CD14-positive monocyte (primary cell): ENCODE measurements at regions not wholly inside any gene's neighbourhood (a gene's known extent, or its start where the extent isn't known, plus 50 kb on each side); places are given as distances from the start of the nearest gene placed in this dataset.

Source experiments
- DNase-seq, 3 donors: peaks; one replicate each; pipeline ENCODE4 v3.0.0-alpha.2; 2011 to 2022
- H2AFZ ChIP-seq: 2 replicates; pipeline ENCODE4 v1.6.0; 2012; ENCODE audit warnings: mild to moderate bottlenecking, low read depth, low read length, inconsistent platforms; ENCODE audit not compliant: insufficient read depth, poor library complexity, severe bottlenecking
- H3K27ac ChIP-seq, 2 donors: 1 replicate in 1 of 2; 2 replicates in 1 of 2; pipeline ENCODE4 v1.5.1; 2012 to 2013; ENCODE audit warnings: low read length in 2 of 2, control low read depth in 1 of 2, inconsistent platforms in 1 of 2, low read depth in 1 of 2, mild to moderate bottlenecking in 1 of 2
- H3K27me3 ChIP-seq, 2 donors: one replicate each; pipeline versions ENCODE4 v1.6.0 to v1.6.1; 2011 to 2013; ENCODE audit warnings: low read length in 2 of 2; ENCODE audit not compliant: control insufficient read depth in 2 of 2, insufficient read depth in 2 of 2
- H3K36me3 ChIP-seq, 2 donors: replicated peaks in 1 of 2; 1 replicate in 1 of 2; 2 replicates in 1 of 2; pipeline versions ENCODE4 v1.5.1 to v1.6.1; 2012 to 2013; ENCODE audit warnings: low read length in 2 of 2, control low read depth in 1 of 2, inconsistent platforms in 1 of 2, mild to moderate bottlenecking in 1 of 2; ENCODE audit not compliant: insufficient read depth in 2 of 2, control insufficient read depth in 1 of 2
- H3K4me1 ChIP-seq, 2 donors: 1 replicate in 1 of 2; 2 replicates in 1 of 2; pipeline versions ENCODE4 v1.5.1 to v1.6.1; 2012 to 2013; ENCODE audit warnings: low read length in 2 of 2, control low read depth in 1 of 2, inconsistent platforms in 1 of 2, mild to moderate bottlenecking in 1 of 2, moderate library complexity in 1 of 2; ENCODE audit not compliant: insufficient read depth in 2 of 2, control insufficient read depth in 1 of 2
- H3K4me2 ChIP-seq: replicated peaks from 2 replicates; pipeline ENCODE3; 2012; ENCODE audit warnings: low read length, moderate library complexity, mild to moderate bottlenecking; ENCODE audit not compliant: poor library complexity, severe bottlenecking; ENCODE audit errors: extremely low read depth
- H3K4me3 ChIP-seq, 3 experiments: fragments of 200-600 bp in 1 of 3; sonication (generic) in 1 of 3; replicated peaks in 1 of 3; 1 replicate in 2 of 3; 2 replicates in 1 of 3; pipeline ENCODE4 v1.5.1; 2011 to 2013; ENCODE audit warnings: low read length in 3 of 3, mild to moderate bottlenecking in 3 of 3, control low read depth in 2 of 3, low read depth in 2 of 3, inconsistent platforms in 1 of 3, moderate library complexity in 1 of 3
- H3K79me2 ChIP-seq: 2 replicates; pipeline ENCODE4 v1.6.0; 2012; ENCODE audit warnings: mild to moderate bottlenecking, control low read depth, inconsistent platforms, low read length, moderate library complexity; ENCODE audit not compliant: insufficient read depth
- H3K9ac ChIP-seq: 2 replicates; pipeline ENCODE4 v1.6.0; 2017; ENCODE audit warnings: low read length, mild to moderate bottlenecking; ENCODE audit not compliant: insufficient read depth, poor library complexity, severe bottlenecking
- H3K9me3 ChIP-seq, 2 donors: replicated peaks in 1 of 2; 1 replicate in 1 of 2; 2 replicates in 1 of 2; pipeline versions ENCODE4 v1.5.1 to v1.6.1; 2012 to 2013; ENCODE audit warnings: low read length in 2 of 2, control low read depth in 1 of 2; ENCODE audit not compliant: control insufficient read depth in 1 of 2, insufficient read depth in 1 of 2
- H4K20me1 ChIP-seq: 2 replicates; pipeline ENCODE4 v1.6.0; 2012; ENCODE audit warnings: mild to moderate bottlenecking, low read length, control low read depth, moderate library complexity; ENCODE audit not compliant: insufficient read depth
- H3K27ac Mint-ChIP-seq, 7 donors: one replicate each; pipeline ENCODE4 v1.8.0; 2020; ENCODE audit warnings: mild to moderate bottlenecking in 7 of 7, mixed read lengths in 7 of 7, moderate library complexity in 6 of 7, inconsistent platforms in 2 of 7
- H3K27me3 Mint-ChIP-seq, 3 donors: one replicate each; pipeline ENCODE4 v1.8.0; 2021 to 2022; ENCODE audit warnings: low read depth in 3 of 3, mild to moderate bottlenecking in 3 of 3, mixed read lengths in 3 of 3, moderate library complexity in 3 of 3, inconsistent platforms in 1 of 3
- H3K36me3 Mint-ChIP-seq, 2 donors: one replicate each; pipeline ENCODE4 v1.8.0; 2020; ENCODE audit warnings: mixed read lengths in 2 of 2, inconsistent platforms in 1 of 2, mild to moderate bottlenecking in 1 of 2
- H3K4me1 Mint-ChIP-seq: one replicate; pipeline ENCODE4 v1.8.0; 2020; ENCODE audit warnings: mild to moderate bottlenecking, mixed read lengths
- H3K4me3 Mint-ChIP-seq, 2 donors: one replicate each; pipeline ENCODE4 v1.8.0; 2020; ENCODE audit warnings: mild to moderate bottlenecking in 2 of 2, mixed read lengths in 2 of 2, moderate library complexity in 1 of 2
- H3K9me3 Mint-ChIP-seq, 7 donors: one replicate each; pipeline ENCODE4 v1.8.0; 2020 to 2022; ENCODE audit warnings: mixed read lengths in 7 of 7, mild to moderate bottlenecking in 6 of 7, moderate library complexity in 6 of 7, inconsistent platforms in 2 of 7
- WGBS: methylation state at CpG from one replicate; pipeline ENCODE4 v1.1.5; 2013; ENCODE audit warnings: missing lambda C conversion rate; ENCODE audit not compliant: insufficient coverage; 5-methylcytosine and 5-hydroxymethylcytosine counted together
- intact Hi-C, 2 donors: fragments of 100-400 bp; cut with micrococcal nuclease; formaldehyde crosslinking; loops; one replicate each; pipeline versions ENCODE4 v1.15.0 to v1.15.1; 2023
- TF ChIP-seq, protein P1 (sequence below): fragments of 200-600 bp; IDR thresholded peaks from one replicate; pipeline ENCODE4 v1.8.0; 2022; ENCODE audit warnings: antibody characterized with exemption, mild to moderate bottlenecking

DNA sequence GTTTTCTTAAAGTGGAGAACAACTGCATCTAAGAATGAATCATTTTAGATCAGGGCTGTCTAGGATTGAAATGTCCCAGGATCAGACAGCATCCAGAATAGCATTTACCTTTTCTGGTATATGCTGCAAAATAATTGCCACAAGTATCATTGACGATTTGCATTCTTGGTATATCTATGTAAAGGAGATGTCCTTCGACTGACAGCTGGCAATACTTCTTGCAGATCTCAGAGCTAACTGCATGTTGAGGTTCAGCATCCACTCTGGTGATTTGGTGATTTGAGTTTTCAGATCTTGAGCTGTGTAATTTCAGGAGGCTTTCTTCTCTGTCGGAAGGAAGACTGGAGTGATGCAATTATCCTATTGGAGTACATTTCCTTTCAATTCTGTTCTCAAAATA lies 78.1 kb upstream of the CPHXL start:
- H3K4me1 ChIP-seq: no peaks in the 10 kb centered on the region
- H3K4me3 ChIP-seq: no peak overlapping the region
- no peaks in the 10 kb centered on the region for H3K79me2 ChIP-seq
- no peaks in the 10 kb centered on the region for H3K9me3 ChIP-seq
- no peak overlapping the region for H3K4me2 ChIP-seq
- H3K27me3 ChIP-seq: no peaks in the 10 kb centered on the region
- Mint-ChIP-seq H3K4me1 (no peaks in the 10 kb centered on the region), H3K27ac (no peak overlapping the region), H3K27me3 (peaks cover 0 to 7% (median 6%) of the 10 kb centered on the region in 3 donors), H3K4me3 (no peak overlapping the region), H3K36me3 (no peaks in the 10 kb centered on the region), H3K9me3 (no peaks in the 10 kb centered on the region)
- no peaks in the 10 kb centered on the region for H3K36me3 ChIP-seq
- no peak overlapping the region for H3K27ac ChIP-seq
- TF ChIP-seq, protein P1, sequence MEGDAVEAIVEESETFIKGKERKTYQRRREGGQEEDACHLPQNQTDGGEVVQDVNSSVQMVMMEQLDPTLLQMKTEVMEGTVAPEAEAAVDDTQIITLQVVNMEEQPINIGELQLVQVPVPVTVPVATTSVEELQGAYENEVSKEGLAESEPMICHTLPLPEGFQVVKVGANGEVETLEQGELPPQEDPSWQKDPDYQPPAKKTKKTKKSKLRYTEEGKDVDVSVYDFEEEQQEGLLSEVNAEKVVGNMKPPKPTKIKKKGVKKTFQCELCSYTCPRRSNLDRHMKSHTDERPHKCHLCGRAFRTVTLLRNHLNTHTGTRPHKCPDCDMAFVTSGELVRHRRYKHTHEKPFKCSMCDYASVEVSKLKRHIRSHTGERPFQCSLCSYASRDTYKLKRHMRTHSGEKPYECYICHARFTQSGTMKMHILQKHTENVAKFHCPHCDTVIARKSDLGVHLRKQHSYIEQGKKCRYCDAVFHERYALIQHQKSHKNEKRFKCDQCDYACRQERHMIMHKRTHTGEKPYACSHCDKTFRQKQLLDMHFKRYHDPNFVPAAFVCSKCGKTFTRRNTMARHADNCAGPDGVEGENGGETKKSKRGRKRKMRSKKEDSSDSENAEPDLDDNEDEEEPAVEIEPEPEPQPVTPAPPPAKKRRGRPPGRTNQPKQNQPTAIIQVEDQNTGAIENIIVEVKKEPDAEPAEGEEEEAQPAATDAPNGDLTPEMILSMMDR: no peak
- 75% methylated on average over 2 of the region's 3 CpGs for WGBS
- intact Hi-C loops: no loop called here
- H3K9ac ChIP-seq: no peak overlapping the region
- no peak overlapping the region for H2AFZ ChIP-seq
- no peak for DNase-seq
- H4K20me1 ChIP-seq: no peaks in the 10 kb centered on the region

DNA sequence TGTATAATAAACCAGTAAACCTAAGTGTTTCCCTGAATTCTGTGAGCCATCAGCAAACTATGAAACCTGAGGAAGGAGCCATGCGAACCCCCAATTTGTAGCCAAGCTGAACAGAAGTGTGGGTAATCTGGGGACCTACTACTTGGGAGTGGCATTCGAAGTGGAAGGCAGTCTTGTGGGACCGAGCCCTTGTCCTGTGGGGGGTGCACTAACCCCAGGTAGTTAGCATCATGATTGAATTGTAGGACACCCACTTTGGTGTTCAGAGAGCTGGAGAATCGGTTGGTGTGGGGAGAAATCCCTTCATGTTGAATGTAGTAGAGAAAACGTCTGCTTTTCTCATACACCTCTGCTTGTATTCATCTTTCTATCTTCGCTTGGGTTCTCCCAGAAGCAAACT lies 79.7 kb upstream of the CPHXL start:
- Mint-ChIP-seq H3K27me3 (peaks cover 0 to 7% (median 6%) of the 10 kb centered on the region in 3 donors), H3K36me3 (no peaks in the 10 kb centered on the region), H3K27ac (no peak overlapping the region), H3K9me3 (no peaks in the 10 kb centered on the region), H3K4me3 (no peak overlapping the region), H3K4me1 (no peaks in the 10 kb centered on the region)
- no peak overlapping the region for H2AFZ ChIP-seq
- intact Hi-C loops: no loop called here
- 86% methylated on average over 4 of the region's 6 CpGs for WGBS
- DNase-seq: no peak
- H3K27ac ChIP-seq: no peak overlapping the region
- no peak overlapping the region for H3K4me2 ChIP-seq
- no peak overlapping the region for H3K4me3 ChIP-seq
- no peaks in the 10 kb centered on the region for H3K36me3 ChIP-seq
- H3K4me1 ChIP-seq: no peaks in the 10 kb centered on the region
- H3K9me3 ChIP-seq: no peaks in the 10 kb centered on the region
- H3K9ac ChIP-seq: no peak overlapping the region
- TF ChIP-seq, protein P1: no peak
- H3K79me2 ChIP-seq: no peaks in the 10 kb centered on the region
- no peaks in the 10 kb centered on the region for H3K27me3 ChIP-seq
- no peaks in the 10 kb centered on the region for H4K20me1 ChIP-seq
